Smooth muscle cell (in vitro differentiated cells): ENCODE measurements at regions not wholly inside any gene's neighbourhood (a gene's known extent, or its start where the extent isn't known, plus 50 kb on each side); places are given as distances from the start of the nearest gene placed in this dataset.

Experiments
- DNase-seq: peaks from one replicate; lab custom pipeline; 2025; ENCODE audit not compliant: unreplicated experiment; lab: John Stamatoyannopoulos, UW
- H2AFZ ChIP-seq: fragments of 200-600 bp; sonication (generic); 2 replicates; pipeline ENCODE4 v1.6.0; 2016; ENCODE audit warnings: antibody characterized with exemption, low read depth, mild to moderate bottlenecking
- H3F3A ChIP-seq: fragments of 200-600 bp; sonication (generic); 2 replicates; pipeline ENCODE4 v1.6.0; 2017; ENCODE audit warnings: antibody characterized with exemption, low read depth
- H3K27ac ChIP-seq: fragments of 200-600 bp; sonication (generic); 2 replicates; pipeline ENCODE4 v1.5.1; 2016; ENCODE audit warnings: low read depth, mild to moderate bottlenecking
- H3K27me3 ChIP-seq: fragments of 200-600 bp; sonication (generic); 2 replicates; pipeline ENCODE4 v1.6.1; 2016; ENCODE audit warnings: low read depth, mild to moderate bottlenecking
- H3K36me3 ChIP-seq: fragments of 200-600 bp; sonication (generic); 2 replicates; pipeline ENCODE4 v1.5.1; 2016; ENCODE audit warnings: low read depth
- H3K4me1 ChIP-seq: fragments of 200-600 bp; sonication (generic); 2 replicates; pipeline ENCODE4 v1.5.1; 2016; ENCODE audit warnings: low read depth
- H3K4me2 ChIP-seq: fragments of 200-600 bp; sonication (generic); 2 replicates; pipeline ENCODE4 v1.6.0; 2016; ENCODE audit warnings: mild to moderate bottlenecking
- H3K4me3 ChIP-seq: fragments of 200-600 bp; sonication (generic); 2 replicates; pipeline ENCODE4 v1.5.1; 2016; ENCODE audit warnings: mild to moderate bottlenecking
- H3K79me2 ChIP-seq: fragments of 200-600 bp; sonication (generic); 2 replicates; pipeline ENCODE4 v1.6.0; 2016; ENCODE audit warnings: low read depth, mild to moderate bottlenecking
- H3K9ac ChIP-seq: fragments of 200-600 bp; sonication (generic); 2 replicates; pipeline ENCODE4 v1.6.0; 2016; ENCODE audit warnings: low read depth
- H3K9me3 ChIP-seq: fragments of 200-600 bp; sonication (generic); replicated peaks from 2 replicates; pipeline ENCODE4 v1.5.1; 2016; ENCODE audit warnings: low read depth
- H4K20me1 ChIP-seq: fragments of 200-600 bp; sonication (generic); 2 replicates; pipeline ENCODE4 v1.6.0; 2016; ENCODE audit warnings: low read depth
- CTCF ChIP-seq: fragments of 200-600 bp; sonication (generic); IDR thresholded peaks from 2 replicates; pipeline ENCODE4 v1.5.1; 2017; ENCODE audit warnings: borderline replicate concordance, mild to moderate bottlenecking, antibody characterized with exemption; ENCODE audit not compliant: insufficient read depth, poor library complexity, severe bottlenecking
- WGBS: methylation state at CpG from one replicate; pipeline ENCODE4 v1.1.7; 2016; ENCODE audit warnings: low lambda C conversion rate; 5-methylcytosine and 5-hydroxymethylcytosine counted together

GRCh38 chr6:126753606-126754005 is 364.9 kb upstream of the RSPO3 start:
- 100% methylated on average over 1 of the region's 1 CpG for WGBS
- Histone ChIP-seq H3K36me3 (no peaks in the 10 kb centered on the region), H3K4me1 (no peaks in the 10 kb centered on the region)

GRCh38 chr6:126761854-126762253 is 356.6 kb upstream of the RSPO3 start:
- no peaks in the 10 kb centered on the region for H3F3A ChIP-seq
- H3K4me1 ChIP-seq = peaks cover 24% of the 10 kb centered on the region
- H3K9me3 ChIP-seq = no peaks in the 10 kb centered on the region
- H4K20me1 ChIP-seq = no peaks in the 10 kb centered on the region
- no peak overlapping the region for H3K4me2 ChIP-seq
- WGBS = 56% methylated on average over 3 of the region's 3 CpGs
- no peaks in the 10 kb centered on the region for H3K27me3 ChIP-seq
- H3K79me2 ChIP-seq = no peaks in the 10 kb centered on the region
- no peak for DNase-seq
- H3K27ac ChIP-seq = no peak overlapping the region
- no peaks in the 10 kb centered on the region for H3K36me3 ChIP-seq
- H3K4me3 ChIP-seq = no peak overlapping the region
- H2AFZ ChIP-seq = peak overlapping the region; percentile 26
- TF ChIP-seq CTCF = no peak
- no peak overlapping the region for H3K9ac ChIP-seq

More at GRCh38 chr6:126753606-126754005, 364.9 kb upstream of the RSPO3 start:
- no peaks in the 10 kb centered on the region for H3K9me3 ChIP-seq
- no peak for TF ChIP-seq CTCF
- no peak overlapping the region for H3K9ac ChIP-seq
- DNase-seq = no peak
- H4K20me1 ChIP-seq = no peaks in the 10 kb centered on the region
- H3K4me2 ChIP-seq = no peak overlapping the region
- no peaks in the 10 kb centered on the region for H3F3A ChIP-seq
- no peaks in the 10 kb centered on the region for H3K79me2 ChIP-seq
- H3K27ac ChIP-seq = no peak overlapping the region
- H3K4me3 ChIP-seq = no peak overlapping the region
- no peaks in the 10 kb centered on the region for H3K27me3 ChIP-seq
- H2AFZ ChIP-seq = no peak overlapping the region

GRCh38 chr6:126764104-126764503 is 354.4 kb upstream of the RSPO3 start:
- peaks cover 24% of the 10 kb centered on the region for H3K4me1 ChIP-seq
- TF ChIP-seq CTCF = no peak
- H2AFZ ChIP-seq = no peak overlapping the region
- no peak overlapping the region for H3K9ac ChIP-seq
- H3K36me3 ChIP-seq = no peaks in the 10 kb centered on the region
- no peak overlapping the region for H3K27ac ChIP-seq
- no peak overlapping the region for H3K4me2 ChIP-seq
- H3K9me3 ChIP-seq = no peaks in the 10 kb centered on the region
- H3K4me3 ChIP-seq = no peak overlapping the region
- 94% methylated on average over 4 of the region's 4 CpGs for WGBS
- no peaks in the 10 kb centered on the region for H3K79me2 ChIP-seq
- no peaks in the 10 kb centered on the region for H3F3A ChIP-seq
- H3K27me3 ChIP-seq = no peaks in the 10 kb centered on the region
- no peak for DNase-seq
- H4K20me1 ChIP-seq = no peaks in the 10 kb centered on the region

GRCh38 chr6:126764671-126765070 is 353.8 kb upstream of the RSPO3 start:
- H3K9ac ChIP-seq = no peak overlapping the region
- no peaks in the 10 kb centered on the region for H3K27me3 ChIP-seq
- H3K9me3 ChIP-seq = no peaks in the 10 kb centered on the region
- H3K79me2 ChIP-seq = no peaks in the 10 kb centered on the region
- 87% methylated on average over 4 of the region's 4 CpGs for WGBS
- no peak overlapping the region for H3K4me2 ChIP-seq
- no peak overlapping the region for H3K4me3 ChIP-seq
- H2AFZ ChIP-seq = no peak overlapping the region
- H3F3A ChIP-seq = no peaks in the 10 kb centered on the region
- H3K36me3 ChIP-seq = no peaks in the 10 kb centered on the region
- peaks cover 24% of the 10 kb centered on the region for H3K4me1 ChIP-seq
- no peaks in the 10 kb centered on the region for H4K20me1 ChIP-seq
- no peak for DNase-seq
- H3K27ac ChIP-seq = no peak overlapping the region
- TF ChIP-seq CTCF = no peak
